A673 (cell line): ENCODE measurements at regions not wholly inside any gene's neighbourhood (a gene's known extent, or its start where the extent isn't known, plus 50 kb on each side); places are given as distances from the start of the nearest gene placed in this dataset.

Source experiments
- BruUV-seq: library from RNA; stranded (reverse); fragments of 400-500 nt; replicated peaks from 2 replicates; lab custom pipeline; 2021; lab: Mats Ljungman, UMichigan
- CTCF ChIA-PET: fragments of 300-600 bp; sonication (Branson Sonifier 250); formaldehyde crosslinking; loops from one replicate; lab custom pipeline; 2022; ENCODE audit warnings: antibody characterized with exemption; lab: Charles Lee
- POLR2A ChIA-PET: fragments of 300-600 bp; sonication (Branson Sonifier 250); formaldehyde crosslinking; loops from one replicate; lab custom pipeline; 2022; ENCODE audit warnings: antibody characterized with exemption; ENCODE audit not compliant: low non-redundant PET; lab: Charles Lee
- DNase-seq: peaks from one replicate; pipeline ENCODE4 v3.0.0-alpha.2; 2015; ENCODE audit warnings: low spot score
- H3K27ac ChIP-seq: fragments of 200-600 bp; sonication (generic); 2 replicates; pipeline ENCODE4 v1.5.1; 2016; ENCODE audit warnings: mixed run types, low read depth, mild to moderate bottlenecking, mixed read lengths, antibody characterized with exemption, low read length; ENCODE audit not compliant: poor library complexity, severe bottlenecking
- H3K27me3 ChIP-seq: fragments of 200-600 bp; sonication (generic); replicated peaks from 2 replicates; pipeline ENCODE4 v1.6.1; 2017; ENCODE audit warnings: mixed run types, low read depth, mild to moderate bottlenecking, mixed read lengths, antibody characterized with exemption, low read length; ENCODE audit not compliant: insufficient read depth, poor library complexity
- H3K36me3 ChIP-seq: fragments of 200-600 bp; sonication (generic); 2 replicates; pipeline ENCODE4 v1.6.1; 2016; ENCODE audit warnings: mixed run types, mild to moderate bottlenecking, mixed read lengths, antibody characterized with exemption, low read length; ENCODE audit not compliant: insufficient read depth, poor library complexity, severe bottlenecking
- H3K4me1 ChIP-seq: fragments of 200-600 bp; sonication (generic); 2 replicates; pipeline ENCODE4 v1.6.1; 2017; ENCODE audit warnings: mixed run types, mild to moderate bottlenecking, mixed read lengths, antibody characterized with exemption, low read length; ENCODE audit not compliant: insufficient read depth, poor library complexity, severe bottlenecking
- H3K4me3 ChIP-seq: fragments of 200-600 bp; sonication (generic); 2 replicates; pipeline ENCODE4 v1.5.1; 2016; ENCODE audit warnings: low read depth, mixed run types, mild to moderate bottlenecking, mixed read lengths, low read length; ENCODE audit not compliant: poor library complexity, severe bottlenecking
- H3K9me3 ChIP-seq: fragments of 200-600 bp; sonication (generic); 2 replicates; pipeline ENCODE4 v1.6.1; 2016; ENCODE audit warnings: mixed run types, low read depth, mild to moderate bottlenecking, mixed read lengths, antibody characterized with exemption, low read length; ENCODE audit not compliant: poor library complexity, severe bottlenecking
- CTCF ChIP-seq: fragments of 300-800, 200-600 bp; sonication (generic); conservative IDR thresholded peaks from 2 replicates; pipeline ENCODE4 v1.5.1; 2017; ENCODE audit warnings: low read depth, mild to moderate bottlenecking, antibody characterized with exemption, low read length, moderate library complexity, mixed read lengths
- EZH2 ChIP-seq: fragments of 200-600 bp; sonication (generic); IDR thresholded peaks from 2 replicates; pipeline ENCODE4 v1.6.1; 2017; ENCODE audit warnings: borderline replicate concordance, low read depth, mild to moderate bottlenecking, mixed read lengths, antibody characterized with exemption, low read length; ENCODE audit not compliant: poor library complexity, severe bottlenecking
- intact Hi-C: fragments of 100-400 bp; cut with micrococcal nuclease; formaldehyde crosslinking; loops from one replicate; pipeline ENCODE4 v1.10.0; 2022; ENCODE audit not compliant: unreplicated experiment

- no peak for DNase-seq
- intact Hi-C loops: no loop called here
- no peaks in the 10 kb centered on the region for H3K36me3 ChIP-seq
- H3K27ac ChIP-seq: no peak overlapping the region
- H3K27me3 ChIP-seq: no peaks in the 10 kb centered on the region
- H3K9me3 ChIP-seq: no peaks in the 10 kb centered on the region
- ChIA-PET POLR2A (no interaction called here), CTCF (no interaction called here)
- no peaks in the 10 kb centered on the region for H3K4me1 ChIP-seq
- TF ChIP-seq EZH2 (no peak), CTCF (no peak)
- no TSS peak for BruUV-seq
- no peak overlapping the region for H3K4me3 ChIP-seq
Measured at GRCh38 chr10:8576281-8576680, 521.8 kb downstream of the GATA3 start.

- DNase-seq: no peak
- Histone ChIP-seq H3K27me3 (no peaks in the 10 kb centered on the region), H3K27ac (no peak overlapping the region), H3K4me3 (no peak overlapping the region), H3K36me3 (no peaks in the 10 kb centered on the region), H3K4me1 (no peaks in the 10 kb centered on the region), H3K9me3 (no peaks in the 10 kb centered on the region)
- no TSS peak for BruUV-seq
- POLR2A ChIA-PET: no interaction called here
- CTCF ChIA-PET: no interaction called here
- TF ChIP-seq EZH2 (no peak), CTCF (no peak)
- intact Hi-C loops: no loop called here
Measured at GRCh38 chr10:8576911-8577310, 522.4 kb downstream of the GATA3 start.

GRCh38 chr10:8577686-8578085, 523.2 kb downstream of the GATA3 start:
- DNase-seq: no peak
- ChIA-PET POLR2A (no interaction called here), CTCF (no interaction called here)
- Histone ChIP-seq H3K4me1 (no peaks in the 10 kb centered on the region), H3K27ac (no peak overlapping the region), H3K4me3 (no peak overlapping the region), H3K9me3 (no peaks in the 10 kb centered on the region), H3K36me3 (no peaks in the 10 kb centered on the region), H3K27me3 (no peaks in the 10 kb centered on the region)
- intact Hi-C loops: no loop called here
- BruUV-seq: no TSS peak
- no peak for TF ChIP-seq CTCF
- no peak for TF ChIP-seq EZH2
